Ishikawa (cell line): ENCODE measurements at regions not wholly inside any gene's neighbourhood (a gene's known extent, or its start where the extent isn't known, plus 50 kb on each side); places are given as distances from the start of the nearest gene placed in this dataset.

Experiments
- CEBPB ChIP-seq: IDR thresholded peaks from 2 replicates; pipeline ENCODE4 v1.6.1; 2012
- CREB1 ChIP-seq: IDR thresholded peaks from 2 replicates; pipeline ENCODE4 v1.6.1; 2012; ENCODE audit warnings: low read depth
- EGR1 ChIP-seq: IDR thresholded peaks from 2 replicates; pipeline ENCODE4 v1.6.1; 2012
- EP300 ChIP-seq: IDR thresholded peaks from 2 replicates; pipeline ENCODE4 v1.6.1; 2012; ENCODE audit warnings: borderline replicate concordance
- FOXM1 ChIP-seq: IDR thresholded peaks from 2 replicates; pipeline ENCODE4 v1.6.1; 2012; ENCODE audit warnings: low read depth, borderline replicate concordance
- NFIC ChIP-seq: IDR thresholded peaks from 2 replicates; pipeline ENCODE4 v1.6.1; 2012
- RAD21 ChIP-seq: IDR thresholded peaks from 2 replicates; pipeline ENCODE4 v1.6.1; 2012; ENCODE audit warnings: low read depth
- TAF1 ChIP-seq: IDR thresholded peaks from 2 replicates; pipeline ENCODE4 v1.6.1; 2012; ENCODE audit warnings: low read depth, mild to moderate bottlenecking
- TCF12 ChIP-seq: IDR thresholded peaks from 2 replicates; pipeline ENCODE4 v1.6.1; 2012; ENCODE audit warnings: low read depth
- YY1 ChIP-seq: IDR thresholded peaks from 2 replicates; pipeline ENCODE4 v1.6.1; 2012; ENCODE audit warnings: low read depth
- ZBTB7A ChIP-seq: IDR thresholded peaks from 2 replicates; pipeline ENCODE4 v1.6.1; 2012; ENCODE audit warnings: low read depth
- TF ChIP-seq, protein P1 (sequence below): IDR thresholded peaks from 2 replicates; pipeline ENCODE4 v1.6.1; 2012
- TF ChIP-seq, protein P2 (sequence below): IDR thresholded peaks from 2 replicates; pipeline ENCODE4 v1.6.1; 2012; ENCODE audit warnings: low read depth, mild to moderate bottlenecking

DNA sequence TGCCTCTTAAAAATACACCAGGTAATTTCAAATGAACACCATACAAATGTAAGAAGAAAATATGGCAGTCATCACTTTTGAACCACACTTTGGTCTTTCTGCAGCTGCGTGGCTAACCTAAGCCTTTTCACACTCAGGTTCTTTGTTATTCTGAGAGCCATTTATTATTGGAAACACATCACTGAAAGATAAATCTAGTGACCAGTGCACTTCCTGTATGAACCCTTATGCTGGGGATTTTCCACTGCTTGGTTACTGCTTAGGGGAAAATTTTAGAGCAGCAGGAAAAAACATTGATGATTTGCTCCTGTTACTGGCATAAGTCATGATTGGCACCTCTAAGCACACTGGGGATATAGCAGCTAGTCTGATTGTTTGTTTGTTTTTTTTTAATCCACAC, 58.6 kb upstream of the RANBP3L start:
- TF ChIP-seq EP300: no peak
- TF ChIP-seq TAF1: no peak
- no peak for TF ChIP-seq NFIC
- TF ChIP-seq ZBTB7A: no peak
- TF ChIP-seq EGR1: no peak
- no peak for TF ChIP-seq CEBPB
- TF ChIP-seq, protein P1, sequence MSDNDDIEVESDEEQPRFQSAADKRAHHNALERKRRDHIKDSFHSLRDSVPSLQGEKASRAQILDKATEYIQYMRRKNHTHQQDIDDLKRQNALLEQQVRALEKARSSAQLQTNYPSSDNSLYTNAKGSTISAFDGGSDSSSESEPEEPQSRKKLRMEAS: no peak
- TF ChIP-seq YY1: no peak
- TF ChIP-seq, protein P2, sequence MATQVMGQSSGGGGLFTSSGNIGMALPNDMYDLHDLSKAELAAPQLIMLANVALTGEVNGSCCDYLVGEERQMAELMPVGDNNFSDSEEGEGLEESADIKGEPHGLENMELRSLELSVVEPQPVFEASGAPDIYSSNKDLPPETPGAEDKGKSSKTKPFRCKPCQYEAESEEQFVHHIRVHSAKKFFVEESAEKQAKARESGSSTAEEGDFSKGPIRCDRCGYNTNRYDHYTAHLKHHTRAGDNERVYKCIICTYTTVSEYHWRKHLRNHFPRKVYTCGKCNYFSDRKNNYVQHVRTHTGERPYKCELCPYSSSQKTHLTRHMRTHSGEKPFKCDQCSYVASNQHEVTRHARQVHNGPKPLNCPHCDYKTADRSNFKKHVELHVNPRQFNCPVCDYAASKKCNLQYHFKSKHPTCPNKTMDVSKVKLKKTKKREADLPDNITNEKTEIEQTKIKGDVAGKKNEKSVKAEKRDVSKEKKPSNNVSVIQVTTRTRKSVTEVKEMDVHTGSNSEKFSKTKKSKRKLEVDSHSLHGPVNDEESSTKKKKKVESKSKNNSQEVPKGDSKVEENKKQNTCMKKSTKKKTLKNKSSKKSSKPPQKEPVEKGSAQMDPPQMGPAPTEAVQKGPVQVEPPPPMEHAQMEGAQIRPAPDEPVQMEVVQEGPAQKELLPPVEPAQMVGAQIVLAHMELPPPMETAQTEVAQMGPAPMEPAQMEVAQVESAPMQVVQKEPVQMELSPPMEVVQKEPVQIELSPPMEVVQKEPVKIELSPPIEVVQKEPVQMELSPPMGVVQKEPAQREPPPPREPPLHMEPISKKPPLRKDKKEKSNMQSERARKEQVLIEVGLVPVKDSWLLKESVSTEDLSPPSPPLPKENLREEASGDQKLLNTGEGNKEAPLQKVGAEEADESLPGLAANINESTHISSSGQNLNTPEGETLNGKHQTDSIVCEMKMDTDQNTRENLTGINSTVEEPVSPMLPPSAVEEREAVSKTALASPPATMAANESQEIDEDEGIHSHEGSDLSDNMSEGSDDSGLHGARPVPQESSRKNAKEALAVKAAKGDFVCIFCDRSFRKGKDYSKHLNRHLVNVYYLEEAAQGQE: no peak
- TF ChIP-seq FOXM1: no peak
- no peak for TF ChIP-seq CREB1
- TF ChIP-seq RAD21: no peak
- no peak for TF ChIP-seq TCF12
